MM.1S (cell line): ENCODE measurements at regions not wholly inside any gene's neighbourhood (a gene's known extent, or its start where the extent isn't known, plus 50 kb on each side); places are given as distances from the start of the nearest gene placed in this dataset.

Source experiments
- DNase-seq: peaks from one replicate; pipeline ENCODE4 v3.0.0-alpha.2; 2015
- H2AFZ ChIP-seq: fragments of 300-600 bp; sonication (generic); 2 replicates; pipeline ENCODE4 v1.6.0; 2016; ENCODE audit warnings: antibody characterized with exemption, low read length
- H3F3A ChIP-seq: fragments of 300-600 bp; sonication (generic); 2 replicates; pipeline ENCODE4 v1.6.1; 2016; ENCODE audit warnings: mild to moderate bottlenecking, antibody characterized with exemption, low read length, moderate library complexity, mixed read lengths; ENCODE audit not compliant: insufficient read depth
- H3K27ac ChIP-seq: fragments of 300-600 bp; sonication (generic); 2 replicates; pipeline ENCODE4 v1.5.1; 2016; ENCODE audit warnings: mild to moderate bottlenecking, low read length
- H3K27me3 ChIP-seq: fragments of 300-600 bp; sonication (generic); replicated peaks from 2 replicates; pipeline ENCODE4 v1.6.0; 2016; ENCODE audit warnings: low read length; ENCODE audit not compliant: insufficient read depth
- H3K36me3 ChIP-seq: fragments of 300-600 bp; sonication (generic); replicated peaks from 2 replicates; pipeline ENCODE4 v1.6.1; 2016; ENCODE audit warnings: mild to moderate bottlenecking, low read length, mixed read lengths; ENCODE audit not compliant: insufficient read depth
- H3K4me1 ChIP-seq: fragments of 300-600 bp; sonication (generic); 2 replicates; pipeline ENCODE4 v1.6.1; 2016; ENCODE audit warnings: low read length, mixed read lengths
- H3K4me2 ChIP-seq: fragments of 300-600 bp; sonication (generic); 2 replicates; pipeline ENCODE4 v1.6.0; 2016; ENCODE audit warnings: low read depth, low read length
- H3K4me3 ChIP-seq: fragments of 300-600 bp; sonication (generic); 2 replicates; pipeline ENCODE4 v1.5.1; 2016; ENCODE audit warnings: low read length, mixed read lengths
- H3K79me2 ChIP-seq: fragments of 300-600 bp; sonication (generic); 2 replicates; pipeline ENCODE4 v1.6.1; 2016; ENCODE audit warnings: mixed run types, low read length, mixed read lengths
- H3K9ac ChIP-seq: fragments of 300-600 bp; sonication (generic); 2 replicates; pipeline ENCODE4 v1.6.1; 2016; ENCODE audit warnings: low read length, mixed read lengths
- H3K9me2 ChIP-seq: fragments of 300-600 bp; sonication (generic); replicated peaks from 2 replicates; pipeline ENCODE4 v1.6.1; 2016; ENCODE audit warnings: mild to moderate bottlenecking, low read length, mixed read lengths; ENCODE audit not compliant: insufficient read depth
- H3K9me3 ChIP-seq: fragments of 300-600 bp; sonication (generic); replicated peaks from 2 replicates; pipeline ENCODE4 v1.6.1; 2016; ENCODE audit warnings: mild to moderate bottlenecking, low read length, mixed read lengths; ENCODE audit not compliant: insufficient read depth
- H4K20me1 ChIP-seq: fragments of 300-600 bp; sonication (generic); 2 replicates; pipeline ENCODE4 v1.6.1; 2016; ENCODE audit warnings: mild to moderate bottlenecking, low read length, moderate library complexity, mixed read lengths; ENCODE audit not compliant: insufficient read depth
- CTCF ChIP-seq: fragments of 300-600 bp; sonication (generic); IDR thresholded peaks from 2 replicates; pipeline ENCODE4 v1.5.1; 2016; ENCODE audit warnings: antibody characterized with exemption, low read length, mixed read lengths
- EZH2 ChIP-seq: fragments of 300-600 bp; sonication (generic); optimal IDR thresholded peaks from 2 replicates; pipeline ENCODE3; 2017; ENCODE audit warnings: low read depth, mild to moderate bottlenecking, antibody characterized with exemption, low read length, mixed read lengths
- EZH2phosphoT487 ChIP-seq: fragments of 300-600 bp; sonication (generic); IDR thresholded peaks from 2 replicates; pipeline ENCODE4 v1.6.1; 2018; ENCODE audit warnings: antibody characterized with exemption, low read length

DNA sequence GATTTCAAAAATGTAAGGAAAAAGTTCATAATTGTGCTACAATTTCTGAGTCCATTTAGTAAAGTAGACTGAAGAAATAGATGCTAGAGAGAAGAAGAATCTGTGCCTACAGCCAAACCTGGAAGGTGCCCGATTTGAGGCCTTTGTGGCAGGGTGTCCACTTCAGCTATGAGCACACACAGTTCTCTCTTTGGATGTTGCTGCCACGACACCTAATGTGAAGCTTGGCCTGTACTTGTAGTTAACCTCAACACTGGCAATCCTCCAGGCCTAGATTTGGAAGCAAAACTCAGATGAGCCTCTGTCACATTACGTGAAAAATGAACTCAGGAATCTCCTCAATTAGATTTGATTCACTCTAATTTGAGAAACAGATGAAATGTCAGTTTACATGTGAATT lies 90.1 kb upstream of the LRP1B start:
- Histone ChIP-seq H3K4me3 (no peak overlapping the region), H4K20me1 (no peaks in the 10 kb centered on the region), H3F3A (no peaks in the 10 kb centered on the region), H3K9me2 (no peaks in the 10 kb centered on the region), H3K27ac (no peak overlapping the region), H3K36me3 (no peaks in the 10 kb centered on the region), H3K4me2 (no peak overlapping the region), H3K9me3 (no peaks in the 10 kb centered on the region), H3K27me3 (no peaks in the 10 kb centered on the region), H3K9ac (no peak overlapping the region), H3K79me2 (no peaks in the 10 kb centered on the region), H2AFZ (no peak overlapping the region), H3K4me1 (no peaks in the 10 kb centered on the region)
- no peak for DNase-seq
- no peak for TF ChIP-seq EZH2
- no peak for TF ChIP-seq EZH2phosphoT487
- no peak for TF ChIP-seq CTCF

GRCh38 chr2:142220239-142220638 lies 89.4 kb upstream of the LRP1B start:
- Histone ChIP-seq H2AFZ (no peak overlapping the region), H3K27ac (no peak overlapping the region), H3K36me3 (no peaks in the 10 kb centered on the region), H3K9me2 (no peaks in the 10 kb centered on the region), H3K79me2 (no peaks in the 10 kb centered on the region), H3K9me3 (no peaks in the 10 kb centered on the region), H3K27me3 (no peaks in the 10 kb centered on the region), H3K4me1 (no peaks in the 10 kb centered on the region), H4K20me1 (no peaks in the 10 kb centered on the region), H3F3A (no peaks in the 10 kb centered on the region), H3K9ac (no peak overlapping the region), H3K4me3 (no peak overlapping the region), H3K4me2 (no peak overlapping the region)
- TF ChIP-seq EZH2phosphoT487 (no peak), EZH2 (no peak)
- no peak for DNase-seq

GRCh38 chr2:142218471-142218870 lies 87.7 kb upstream of the LRP1B start:
- H4K20me1 ChIP-seq = no peaks in the 10 kb centered on the region
- H3K4me3 ChIP-seq = no peak overlapping the region
- H2AFZ ChIP-seq = no peak overlapping the region
- no peaks in the 10 kb centered on the region for H3K4me1 ChIP-seq
- no peak overlapping the region for H3K9ac ChIP-seq
- H3K9me3 ChIP-seq = no peaks in the 10 kb centered on the region
- no peak overlapping the region for H3K4me2 ChIP-seq
- no peaks in the 10 kb centered on the region for H3K79me2 ChIP-seq
- H3K36me3 ChIP-seq = no peaks in the 10 kb centered on the region
- DNase-seq = no peak
- no peaks in the 10 kb centered on the region for H3K27me3 ChIP-seq
- H3K27ac ChIP-seq = no peak overlapping the region
- TF ChIP-seq EZH2phosphoT487 (no peak), EZH2 (no peak), CTCF (no peak)
- no peaks in the 10 kb centered on the region for H3F3A ChIP-seq
- H3K9me2 ChIP-seq = no peaks in the 10 kb centered on the region

DNA sequence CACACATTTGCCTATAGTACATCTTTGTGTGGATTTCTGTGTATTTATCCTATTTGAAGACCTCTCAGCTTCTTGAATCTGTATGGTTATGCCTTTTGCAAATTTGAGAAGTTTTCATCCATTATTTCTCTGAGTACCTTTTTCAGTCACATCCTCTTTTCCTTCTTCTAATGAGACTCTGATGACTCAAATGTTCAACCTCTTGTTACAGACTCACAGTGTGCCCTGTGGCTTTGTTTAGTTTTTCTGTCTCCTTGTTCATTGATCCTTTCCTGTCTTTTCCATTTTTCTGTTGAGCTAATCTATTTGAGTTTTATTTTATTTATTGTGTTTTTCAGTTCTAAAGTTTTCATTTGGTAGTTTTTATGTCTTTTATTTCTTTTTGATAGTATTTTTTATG lies 87.0 kb upstream of the LRP1B start:
- Histone ChIP-seq H3K27me3 (no peaks in the 10 kb centered on the region), H3K9me3 (no peaks in the 10 kb centered on the region), H3K4me1 (no peaks in the 10 kb centered on the region), H3K9ac (no peak overlapping the region), H3K27ac (no peak overlapping the region), H3K79me2 (no peaks in the 10 kb centered on the region), H3K4me3 (no peak overlapping the region), H3K9me2 (no peaks in the 10 kb centered on the region), H3K36me3 (no peaks in the 10 kb centered on the region), H3K4me2 (no peak overlapping the region), H4K20me1 (no peaks in the 10 kb centered on the region), H2AFZ (no peak overlapping the region), H3F3A (no peaks in the 10 kb centered on the region)
- TF ChIP-seq CTCF (no peak), EZH2 (no peak), EZH2phosphoT487 (no peak)
- DNase-seq = no peak
